Common myeloid progenitor, CD34-positive (primary cell): ENCODE measurements at regions not wholly inside any gene's neighbourhood (a gene's known extent, or its start where the extent isn't known, plus 50 kb on each side); places are given as distances from the start of the nearest gene placed in this dataset.
A peak's percentile ranks its signal among the peaks of the same experiment; 100 is the strongest.

Experiments
- CTCF ChIA-PET: fragments of 350-600 bp; sonication (Branson Sonifier 250); formaldehyde crosslinking; loops from one replicate; lab custom pipeline; 2021; ENCODE audit warnings: antibody characterized with exemption; lab: Charles Lee
- POLR2A ChIA-PET: fragments of 350-600 bp; sonication (Branson Sonifier 250); formaldehyde crosslinking; loops from one replicate; lab custom pipeline; 2021; ENCODE audit warnings: antibody characterized with exemption; lab: Charles Lee
- DNase-seq, 3 donors: peaks; one replicate each; pipeline versions ENCODE4 v3.0.0 to v3.0.0-alpha.2; 2013
- H3K27ac ChIP-seq, 2 experiments: 1 replicate in 1 of 2; 2 replicates in 1 of 2; pipeline ENCODE4 v1.7.0; 2013; ENCODE audit warnings: inconsistent platforms in 2 of 2, low read length in 2 of 2, mild to moderate bottlenecking in 2 of 2, low read depth in 1 of 2, moderate library complexity in 1 of 2; ENCODE audit not compliant: severe bottlenecking in 2 of 2, insufficient read depth in 1 of 2, poor library complexity in 1 of 2
- H3K27me3 ChIP-seq, 5 experiments: replicated peaks in 2 of 5; 1 replicate in 3 of 5; 2 replicates in 2 of 5; pipeline versions ENCODE4 v1.6.1 to v1.7.0; 2013; ENCODE audit warnings: low read length in 4 of 5, mild to moderate bottlenecking in 2 of 5, moderate library complexity in 2 of 5, inconsistent platforms in 1 of 5; ENCODE audit not compliant: insufficient read depth in 5 of 5, control insufficient read depth in 4 of 5
- H3K36me3 ChIP-seq, 4 experiments: 1 replicate in 2 of 4; 2 replicates in 2 of 4; pipeline versions ENCODE4 v1.6.1 to v1.7.0; 2013; ENCODE audit warnings: low read length in 3 of 4, control low read depth in 1 of 4, mild to moderate bottlenecking in 1 of 4; ENCODE audit not compliant: control insufficient read depth in 4 of 4, insufficient read depth in 4 of 4
- H3K4me1 ChIP-seq, 4 experiments: 1 replicate in 3 of 4; 2 replicates in 1 of 4; pipeline versions ENCODE4 v1.6.1 to v1.7.1; 2013; ENCODE audit warnings: low read length in 3 of 4, mild to moderate bottlenecking in 3 of 4, control low read depth in 1 of 4, inconsistent platforms in 1 of 4, moderate library complexity in 1 of 4; ENCODE audit not compliant: control insufficient read depth in 4 of 4, insufficient read depth in 4 of 4; ENCODE audit errors: control extremely low read depth in 1 of 4
- H3K4me3 ChIP-seq, 7 experiments: 1 replicate in 4 of 7; 2 replicates in 3 of 7; pipeline versions ENCODE4 v1.5.1 to v1.7.0; 2013; ENCODE audit warnings: mild to moderate bottlenecking in 7 of 7, low read length in 6 of 7, moderate library complexity in 6 of 7, inconsistent platforms in 2 of 7, low read depth in 2 of 7, control low read depth in 1 of 7; ENCODE audit not compliant: insufficient read depth in 4 of 7, control insufficient read depth in 1 of 7; ENCODE audit errors: extremely low read depth in 1 of 7
- H3K9me3 ChIP-seq, 5 experiments: 1 replicate in 4 of 5; 2 replicates in 1 of 5; pipeline versions ENCODE4 v1.6.1 to v1.7.1; 2013; ENCODE audit warnings: low read length in 4 of 5, mild to moderate bottlenecking in 2 of 5, inconsistent platforms in 1 of 5, low read depth in 1 of 5, moderate library complexity in 1 of 5; ENCODE audit not compliant: control insufficient read depth in 4 of 5, insufficient read depth in 2 of 5; ENCODE audit errors: control extremely low read depth in 1 of 5
- WGBS: methylation state at CpG from one replicate; pipeline ENCODE4 v1.1.5; 2013; ENCODE audit not compliant: insufficient coverage; 5-methylcytosine and 5-hydroxymethylcytosine counted together

GRCh38 chr2:2621855-2622254 lies 290.8 kb upstream of the MYT1L start:
- H3K9me3 ChIP-seq: peaks cover 0 to 2% (median 0%) of the 10 kb centered on the region in 5 experiments
- ChIA-PET POLR2A (no interaction called here), CTCF (interaction anchor here (0.8 kb wide), 1 partner anchor 31 kb away, joined by 3 read pairs; no protein-coding TSS in a partner anchor)
- 95% methylated on average over 8 of the region's 8 CpGs for WGBS
- H3K36me3 ChIP-seq: no peaks in the 10 kb centered on the region
- H3K27ac ChIP-seq: no peak overlapping the region
- H3K27me3 ChIP-seq: peaks cover 0 to 3% (median 0%) of the 10 kb centered on the region in 5 experiments
- H3K4me3 ChIP-seq: no peak overlapping the region
- no peak for DNase-seq
- no peaks in the 10 kb centered on the region for H3K4me1 ChIP-seq

DNA sequence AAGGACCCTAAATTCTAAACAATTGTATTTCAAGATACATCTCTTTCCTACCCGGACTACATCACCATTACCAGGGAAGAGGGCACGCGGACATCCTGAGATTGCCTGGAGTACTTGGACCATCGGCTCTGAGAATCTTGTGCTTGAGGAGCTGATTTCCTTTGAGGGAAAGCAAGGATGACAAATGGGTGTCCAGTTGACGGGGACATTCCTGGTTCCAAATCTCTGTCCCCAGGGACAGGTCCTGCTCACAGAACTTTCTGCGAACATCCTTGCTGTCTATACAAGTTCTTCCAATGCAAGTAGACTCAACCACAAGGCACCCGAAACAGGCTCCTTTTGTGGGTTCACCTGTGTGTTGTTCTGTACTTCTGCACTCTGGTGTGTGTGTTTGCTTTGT lies 289.5 kb upstream of the MYT1L start:
- POLR2A ChIA-PET: no interaction called here

GRCh38 chr2:2619995-2620394 lies 288.9 kb upstream of the MYT1L start:
- POLR2A ChIA-PET: no interaction called here

More for the DNA sequence above, 289.5 kb upstream of the MYT1L start:
- CTCF ChIA-PET: no interaction called here
- Histone ChIP-seq H3K36me3 (no peaks in the 10 kb centered on the region), H3K27ac (no peak overlapping the region), H3K4me3 (no peak overlapping the region), H3K4me1 (no peaks in the 10 kb centered on the region), H3K9me3 (no peaks in the 10 kb centered on the region), H3K27me3 (peaks cover 0 to 3% (median 0%) of the 10 kb centered on the region in 5 experiments)
- DNase-seq: no peak
- WGBS: 71% methylated on average over 5 of the region's 7 CpGs

DNA sequence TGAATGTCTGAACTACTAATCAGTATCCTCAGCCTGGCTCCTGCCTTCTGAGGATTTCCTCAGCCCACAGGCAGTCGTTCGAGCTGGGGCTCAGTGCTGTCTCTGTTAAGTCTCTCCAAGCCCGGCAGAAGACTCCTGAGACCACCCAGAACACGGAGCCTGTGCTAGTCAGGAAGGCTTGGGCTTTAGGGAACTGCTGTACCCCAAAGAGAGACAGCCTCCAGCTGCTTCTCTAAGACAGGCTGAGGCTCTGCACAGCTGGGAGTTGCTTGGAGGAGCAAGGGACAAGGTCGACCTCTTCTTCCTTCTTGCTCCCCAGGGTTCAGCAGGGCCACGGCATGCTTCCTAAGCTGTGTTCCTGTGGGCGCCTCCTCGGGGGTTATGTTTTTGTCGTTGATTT lies 283.4 kb upstream of the MYT1L start:
- H3K27me3 ChIP-seq: no peaks in the 10 kb centered on the region
- no peak overlapping the region for H3K27ac ChIP-seq
- WGBS: 90% methylated on average over 7 of the region's 9 CpGs
- ChIA-PET CTCF (interaction anchor here (1.2 kb wide), 1 partner anchor 68 kb away, joined by 4 read pairs; no protein-coding TSS in a partner anchor), POLR2A (no interaction called here)
- DNase-seq: no peak
- no peaks in the 10 kb centered on the region for H3K9me3 ChIP-seq
- H3K4me3 ChIP-seq: no peak overlapping the region
- peaks cover 0 to 12% (median 2%) of the 10 kb centered on the region in 4 experiments for H3K4me1 ChIP-seq
- no peaks in the 10 kb centered on the region for H3K36me3 ChIP-seq

More at GRCh38 chr2:2619995-2620394, 288.9 kb upstream of the MYT1L start:
- CTCF ChIA-PET: no interaction called here
- Histone ChIP-seq H3K4me1 (no peaks in the 10 kb centered on the region), H3K27me3 (peaks cover 0 to 3% (median 0%) of the 10 kb centered on the region in 5 experiments), H3K27ac (no peak overlapping the region), H3K9me3 (no peaks in the 10 kb centered on the region), H3K36me3 (no peaks in the 10 kb centered on the region), H3K4me3 (no peak overlapping the region)
- DNase-seq: no peak
- WGBS: 96% methylated on average over 6 of the region's 8 CpGs

DNA sequence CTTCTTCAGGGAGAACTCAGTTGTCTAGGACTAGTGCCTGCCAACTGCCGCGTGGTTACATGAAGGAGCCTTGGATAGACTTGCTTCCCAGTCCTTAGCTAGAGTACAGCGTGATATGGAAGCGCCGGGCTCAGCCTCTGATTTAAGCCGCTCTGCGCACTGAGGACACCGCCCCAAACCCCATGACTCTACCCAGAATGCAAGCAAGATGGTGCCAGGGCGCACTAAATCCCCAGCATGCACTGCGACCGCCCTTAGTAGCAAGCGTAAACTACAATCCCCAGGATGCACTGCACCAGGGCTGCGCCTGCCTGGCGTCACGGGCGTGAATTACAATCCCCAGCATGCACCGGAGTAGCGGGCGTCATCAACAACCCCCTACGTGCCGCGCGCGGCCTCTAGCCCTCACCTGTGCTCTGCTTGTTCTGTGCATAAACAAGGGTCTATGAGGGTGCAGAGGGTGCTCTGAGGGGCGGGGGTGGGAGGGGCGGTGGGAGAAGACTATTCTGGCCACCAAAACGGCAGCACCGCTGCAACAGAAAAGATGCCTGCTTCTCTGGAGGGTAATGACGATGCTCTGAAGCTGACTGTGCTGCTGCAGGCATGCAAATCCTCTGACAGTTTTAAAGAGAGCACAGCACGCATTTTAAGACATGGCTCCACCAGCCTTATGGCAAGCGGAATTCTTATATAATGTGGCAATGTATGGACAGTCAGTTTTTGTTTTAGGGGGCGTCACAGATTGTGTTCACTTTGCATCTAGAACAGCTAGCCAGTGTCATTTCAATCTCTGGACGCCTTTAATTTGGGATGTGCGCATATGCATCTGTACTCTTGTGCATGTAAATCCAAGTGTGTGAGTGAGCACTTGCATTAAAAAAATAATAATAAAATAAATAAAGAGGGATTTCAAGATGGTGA lies 282.5 kb upstream of the MYT1L start:
- CTCF ChIA-PET: interaction anchor here (1.2 kb wide), 1 partner anchor 86 kb away, joined by 3 read pairs; no protein-coding TSS in a partner anchor
- Histone ChIP-seq H3K4me3 (peak overlapping the region in 6 of 7 experiments; percentile 35 to 83 (median 62)), H3K4me1 (peaks cover 0 to 12% (median 2%) of the 10 kb centered on the region in 4 experiments), H3K36me3 (no peaks in the 10 kb centered on the region), H3K9me3 (no peaks in the 10 kb centered on the region), H3K27me3 (no peaks in the 10 kb centered on the region), H3K27ac (peak overlapping the region in 1 of 2 experiments; percentile 63)
- POLR2A ChIA-PET: no interaction called here
- DNase-seq: peak; percentile 91 to 97 (median 97)
- WGBS: 10% methylated on average over 25 of the region's 34 CpGs

GRCh38 chr2:2610751-2611150 lies 279.7 kb upstream of the MYT1L start:
- peaks cover 0 to 16% (median 2%) of the 10 kb centered on the region in 4 experiments for H3K4me1 ChIP-seq
- H3K27ac ChIP-seq: no peak overlapping the region
- no peak overlapping the region for H3K4me3 ChIP-seq
- peak in 2 of 3 donors; percentile 51 to 63 for DNase-seq
- H3K9me3 ChIP-seq: no peaks in the 10 kb centered on the region
- POLR2A ChIA-PET: no interaction called here
- no peaks in the 10 kb centered on the region for H3K36me3 ChIP-seq
- CTCF ChIA-PET: interaction anchor here (2.1 kb wide), 1 partner anchor 11 kb away, joined by 6 read pairs; no protein-coding TSS in a partner anchor
- no peaks in the 10 kb centered on the region for H3K27me3 ChIP-seq

- no peaks in the 10 kb centered on the region for H3K36me3 ChIP-seq
- H3K27ac ChIP-seq: no peak overlapping the region
- no peaks in the 10 kb centered on the region for H3K4me1 ChIP-seq
- H3K9me3 ChIP-seq: peaks cover 0 to 2% (median 0%) of the 10 kb centered on the region in 5 experiments
- H3K4me3 ChIP-seq: no peak overlapping the region
- ChIA-PET CTCF (interaction anchor here (1.7 kb wide), 1 partner anchor 9 kb away, joined by 6 read pairs; no protein-coding TSS in a partner anchor), POLR2A (no interaction called here)
- WGBS: 94% methylated on average over 7 of the region's 8 CpGs
- DNase-seq: no peak
- peaks cover 0 to 1% (median 0%) of the 10 kb centered on the region in 5 experiments for H3K27me3 ChIP-seq
These were observed 269.3 kb upstream of the MYT1L start for GRCh38 chr2:2600366-2600765.
